K562 (cell line): ENCODE measurements at regions not wholly inside any gene's neighbourhood (a gene's known extent, or its start where the extent isn't known, plus 50 kb on each side); places are given as distances from the start of the nearest gene placed in this dataset.

Experiments
- ATAC-seq: fragments of 200-7000 bp; cut with Tn5 transposase; 3 replicates; pipeline ENCODE4 v1.9.1; 2020; ENCODE audit warnings: moderate library complexity
- BruUV-seq: library from RNA; stranded (reverse); fragments of 400-500 nt; replicated peaks from 2 replicates; lab custom pipeline; 2021; lab: Mats Ljungman, UMichigan
- CTCF ChIA-PET: fragments of 300-600 bp; formaldehyde crosslinking; extraction: SDS; loops from one replicate; lab custom pipeline; 2021; ENCODE audit warnings: low intra/inter-chr PET ratio; lab: Yijun Ruan, JAX
- POLR2A ChIA-PET: fragments of 300-600, 350-650 bp; sonication (Branson Sonifier 250); formaldehyde crosslinking; extraction: SDS; loops from one replicate; lab custom pipeline; 2021; ENCODE audit warnings: antibody characterized with exemption, inconsistent platforms; lab: Yijun Ruan, JAX
- DNase-seq, 4 experiments: peaks; one replicate each; pipeline versions ENCODE4 v3.0.0 to v3.0.0-alpha.2; 2011 to 2018; ENCODE audit warnings: low spot score in 3 of 4, mixed read lengths in 3 of 4; ENCODE audit errors: extremely low read depth in 1 of 4
- FAIRE-seq: peaks from 2 replicates; lab custom pipeline; 2011; peaks lifted over from hg19 to GRCh38; lab: Jason Lieb, UNC
- H2AFZ ChIP-seq: 2 replicates; pipeline ENCODE4 v1.6.0; 2011; ENCODE audit warnings: low read depth, low read length, control low read depth, inconsistent platforms
- H3K27ac ChIP-seq: fragments of 200-600 bp; 3 replicates; pipeline ENCODE4 v1.8.0; 2011; ENCODE audit warnings: low read depth, mild to moderate bottlenecking, control low read depth, inconsistent platforms, low read length, moderate library complexity, mixed read lengths; ENCODE audit errors: extremely low read depth
- H3K27me3 ChIP-seq, 2 experiments: fragments of 300-600 bp in 1 of 2; 2 replicates in 1 of 2; 3 replicates in 1 of 2; pipeline versions ENCODE4 v1.6.0 to v1.8.0; 2011; ENCODE audit warnings: inconsistent platforms in 2 of 2, low read length in 2 of 2, mild to moderate bottlenecking in 1 of 2, mixed read lengths in 1 of 2, moderate library complexity in 1 of 2; ENCODE audit not compliant: control insufficient read depth in 2 of 2, insufficient read depth in 2 of 2
- H3K36me3 ChIP-seq: fragments of 300-600 bp; 3 replicates; pipeline ENCODE4 v1.8.0; 2011; ENCODE audit warnings: mild to moderate bottlenecking, low read length, inconsistent platforms; ENCODE audit not compliant: control insufficient read depth, insufficient read depth
- H3K4me1 ChIP-seq, 2 experiments: fragments of 200-600 bp in 1 of 2; replicated peaks in 1 of 2; 2 replicates in 1 of 2; 3 replicates in 1 of 2; pipeline versions ENCODE4 v1.5.1 to v1.8.0; 2011; ENCODE audit warnings: inconsistent platforms in 2 of 2, low read length in 2 of 2, mild to moderate bottlenecking in 1 of 2, mixed read lengths in 1 of 2, moderate library complexity in 1 of 2; ENCODE audit not compliant: control insufficient read depth in 2 of 2, insufficient read depth in 2 of 2
- H3K4me2 ChIP-seq: 2 replicates; pipeline ENCODE4 v1.6.1; 2011; ENCODE audit warnings: low read length, control low read depth, inconsistent platforms, mixed read lengths; ENCODE audit not compliant: insufficient read depth
- H3K4me3 ChIP-seq: fragments of 200-600 bp; sonication (generic), shearing (Covaris generic); 2 replicates; pipeline ENCODE4 v1.5.1; 2016; ENCODE audit warnings: control low read depth, inconsistent platforms
- H3K79me2 ChIP-seq: fragments of 200-600 bp; 3 replicates; pipeline ENCODE4 v1.8.0; 2011; ENCODE audit warnings: low read length, inconsistent platforms; ENCODE audit not compliant: control insufficient read depth, insufficient read depth
- H3K9ac ChIP-seq, 2 experiments: 2 replicates each; pipeline versions ENCODE4 v1.6.0 to v1.6.1; 2011; ENCODE audit warnings: low read depth in 2 of 2, low read length in 2 of 2, control low read depth in 1 of 2, inconsistent platforms in 1 of 2, mild to moderate bottlenecking in 1 of 2, mixed read lengths in 1 of 2; ENCODE audit not compliant: insufficient read depth in 1 of 2
- H3K9me1 ChIP-seq: one replicate; pipeline ENCODE4 v1.6.0; 2011; ENCODE audit warnings: inconsistent platforms, mild to moderate bottlenecking, low read length, moderate library complexity; ENCODE audit not compliant: control insufficient read depth, insufficient read depth
- H3K9me3 ChIP-seq: replicated peaks from 2 replicates; pipeline ENCODE4 v1.5.1; 2011; ENCODE audit warnings: low read depth, low read length, inconsistent platforms; ENCODE audit not compliant: control insufficient read depth, insufficient read depth
- H4K20me1 ChIP-seq: replicated peaks from 2 replicates; pipeline ENCODE4 v1.6.1; 2011; ENCODE audit warnings: low read length, inconsistent platforms, mixed read lengths; ENCODE audit not compliant: control insufficient read depth, insufficient read depth
- CGGBP1 ChIP-seq: fragments of 250-450 bp; sonication (Bioruptor Pico); IDR thresholded peaks from 2 replicates; pipeline ENCODE4 v1.9.0; 2021; ENCODE audit warnings: mild to moderate bottlenecking
- COPS2 ChIP-seq: fragments of 450-650 bp; conservative IDR thresholded peaks from 2 replicates; pipeline ENCODE4 v1.6.1; 2016; ENCODE audit warnings: mild to moderate bottlenecking, moderate library complexity
- EHMT2 ChIP-seq: fragments of 450-650 bp; IDR thresholded peaks from 2 replicates; pipeline ENCODE4 v1.6.1; 2018; ENCODE audit warnings: antibody characterized with exemption
- FOXP1 ChIP-seq: sonication (generic); formaldehyde crosslinking; IDR thresholded peaks from 2 replicates; pipeline ENCODE4 v1.8.0; 2022; ENCODE audit warnings: mild to moderate bottlenecking, missing genetic modification reagents
- HNRNPL ChIP-seq: fragments of 200-400 bp; formaldehyde crosslinking; IDR thresholded peaks from 2 replicates; pipeline ENCODE4 v1.6.1; 2017; ENCODE audit warnings: low read depth, mild to moderate bottlenecking, low read length
- ILF3 ChIP-seq: fragments of 450-650 bp; IDR thresholded peaks from 2 replicates; pipeline ENCODE4 v1.6.1; 2018; ENCODE audit warnings: antibody characterized with exemption, mild to moderate bottlenecking, moderate library complexity, borderline replicate concordance
- LARP7 ChIP-seq: fragments of 450-650 bp; IDR thresholded peaks from 2 replicates; pipeline ENCODE4 v1.6.1; 2016
- NCOR1 ChIP-seq: fragments of 450-650 bp; IDR thresholded peaks from 2 replicates; pipeline ENCODE4 v1.6.1; 2016; ENCODE audit warnings: mild to moderate bottlenecking, moderate library complexity
- PCBP1 ChIP-seq: fragments of 200-400 bp; formaldehyde crosslinking; IDR thresholded peaks from 2 replicates; pipeline ENCODE4 v1.6.1; 2018; ENCODE audit warnings: mild to moderate bottlenecking, low read depth, low read length; ENCODE audit not compliant: poor library complexity, severe bottlenecking
- POLR2AphosphoS2 ChIP-seq: IDR thresholded peaks from 2 replicates; pipeline ENCODE4 v1.6.1; 2012; ENCODE audit warnings: low read length, improper control_type of control experiment
- SMAD4 ChIP-seq: fragments of 250-450 bp; sonication (Bioruptor Pico); conservative IDR thresholded peaks from 2 replicates; pipeline ENCODE4 v1.8.0; 2021; ENCODE audit warnings: inconsistent platforms, mild to moderate bottlenecking, moderate library complexity
- STAT5A ChIP-seq: IDR thresholded peaks from 2 replicates; pipeline ENCODE4 v1.6.1; 2012; ENCODE audit warnings: low read length, inconsistent platforms, borderline replicate concordance
- TEAD4 ChIP-seq, 2 experiments: sonication (generic) in 1 of 2; formaldehyde crosslinking in 1 of 2; IDR thresholded peaks; 2 replicates each; pipeline versions ENCODE4 v1.6.1 to v1.8.0; 2012 to 2022; ENCODE audit warnings: borderline replicate concordance in 1 of 2, inconsistent platforms in 1 of 2, low read length in 1 of 2, mild to moderate bottlenecking in 1 of 2, missing genetic modification reagents in 1 of 2
- ZNF436 ChIP-seq: fragments of 250-450, 450-650 bp; sonication (Bioruptor Pico); formaldehyde crosslinking; IDR thresholded peaks from 2 replicates; pipeline ENCODE4 v1.7.0; 2020; ENCODE audit warnings: mild to moderate bottlenecking
- ZNF717 ChIP-seq: fragments of 250-450 bp; sonication (Bioruptor Pico); IDR thresholded peaks from 2 replicates; pipeline ENCODE4 v1.5.0; 2021
- WGBS: fragments of 100-300 bp; shearing (Covaris generic); methylation state at CpG from one replicate; pipeline ENCODE4 v1.1.6; 2016; ENCODE audit warnings: low coverage, mixed read lengths; ENCODE audit not compliant: insufficient coverage; ENCODE audit errors: missing lambda C conversion rate; 5-methylcytosine and 5-hydroxymethylcytosine counted together
- in situ Hi-C: fragments of 300-500 bp; cut with MboI; formaldehyde crosslinking; loops from 4 replicates; pipeline ENCODE4 v1.15.0; 2018; ENCODE audit warnings: inconsistent platforms, mixed read lengths
- intact Hi-C: fragments of 100-400 bp; cut with micrococcal nuclease; formaldehyde crosslinking; loops from 2 replicates; pipeline ENCODE4 v1.14.2; 2022
- TF ChIP-seq, protein P1 (sequence below): fragments of 450-650 bp; conservative IDR thresholded peaks from 2 replicates; pipeline ENCODE4 v1.6.1; 2016; ENCODE audit warnings: missing genetic modification characterization, low read depth, mild to moderate bottlenecking, missing compliant biosample characterization, moderate library complexity
- TF ChIP-seq, protein P2 (sequence below): IDR thresholded peaks from 3 replicates; pipeline ENCODE4 v1.6.1; 2011; ENCODE audit warnings: borderline replicate concordance, mild to moderate bottlenecking, moderate library complexity; ENCODE audit not compliant: insufficient read length; ENCODE audit errors: extremely low read depth

GRCh38 chr4:136150046-136150445, 1382.2 kb downstream of the PCDH18 start:
- Histone ChIP-seq H3K4me1 (no peaks in the 10 kb centered on the region), H3K4me2 (no peak overlapping the region), H3K9me1 (no peaks in the 10 kb centered on the region), H3K27me3 (no peaks in the 10 kb centered on the region), H4K20me1 (no peaks in the 10 kb centered on the region), H3K9me3 (no peaks in the 10 kb centered on the region; the same call in 1 of the 2 replicates), H3K36me3 (no peaks in the 10 kb centered on the region), H2AFZ (no peak overlapping the region), H3K27ac (no peak overlapping the region), H3K79me2 (no peaks in the 10 kb centered on the region), H3K4me3 (no peak overlapping the region), H3K9ac (no peak overlapping the region)
- ATAC-seq (no peak), DNase-seq (no peak), FAIRE-seq (no peak)
- BruUV-seq = no TSS peak
- CTCF ChIA-PET = no interaction called here
- TF ChIP-seq, protein P1, sequence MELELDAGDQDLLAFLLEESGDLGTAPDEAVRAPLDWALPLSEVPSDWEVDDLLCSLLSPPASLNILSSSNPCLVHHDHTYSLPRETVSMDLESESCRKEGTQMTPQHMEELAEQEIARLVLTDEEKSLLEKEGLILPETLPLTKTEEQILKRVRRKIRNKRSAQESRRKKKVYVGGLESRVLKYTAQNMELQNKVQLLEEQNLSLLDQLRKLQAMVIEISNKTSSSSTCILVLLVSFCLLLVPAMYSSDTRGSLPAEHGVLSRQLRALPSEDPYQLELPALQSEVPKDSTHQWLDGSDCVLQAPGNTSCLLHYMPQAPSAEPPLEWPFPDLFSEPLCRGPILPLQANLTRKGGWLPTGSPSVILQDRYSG (tag) = no peak
- TF ChIP-seq HNRNPL = no peak
- no peak for TF ChIP-seq EHMT2
- no peak for TF ChIP-seq STAT5A
- no peak for TF ChIP-seq FOXP1 (CRISPR knock-in tag)
- TF ChIP-seq ZNF717 (CRISPR knock-in tag) = no peak
- no peak for TF ChIP-seq PCBP1
- no peak for TF ChIP-seq ZNF436
- no peak for TF ChIP-seq NCOR1
- no peak for TF ChIP-seq TEAD4 (IDR thresholded peaks at IDR 0.05; ENCODE audit: low read length)
- TF ChIP-seq TEAD4 (CRISPR knock-in tag; IDR thresholded peaks at IDR 0.05; ENCODE audit: borderline replicate concordance) = no peak
- TF ChIP-seq ILF3 = no peak
- TF ChIP-seq, protein P2, sequence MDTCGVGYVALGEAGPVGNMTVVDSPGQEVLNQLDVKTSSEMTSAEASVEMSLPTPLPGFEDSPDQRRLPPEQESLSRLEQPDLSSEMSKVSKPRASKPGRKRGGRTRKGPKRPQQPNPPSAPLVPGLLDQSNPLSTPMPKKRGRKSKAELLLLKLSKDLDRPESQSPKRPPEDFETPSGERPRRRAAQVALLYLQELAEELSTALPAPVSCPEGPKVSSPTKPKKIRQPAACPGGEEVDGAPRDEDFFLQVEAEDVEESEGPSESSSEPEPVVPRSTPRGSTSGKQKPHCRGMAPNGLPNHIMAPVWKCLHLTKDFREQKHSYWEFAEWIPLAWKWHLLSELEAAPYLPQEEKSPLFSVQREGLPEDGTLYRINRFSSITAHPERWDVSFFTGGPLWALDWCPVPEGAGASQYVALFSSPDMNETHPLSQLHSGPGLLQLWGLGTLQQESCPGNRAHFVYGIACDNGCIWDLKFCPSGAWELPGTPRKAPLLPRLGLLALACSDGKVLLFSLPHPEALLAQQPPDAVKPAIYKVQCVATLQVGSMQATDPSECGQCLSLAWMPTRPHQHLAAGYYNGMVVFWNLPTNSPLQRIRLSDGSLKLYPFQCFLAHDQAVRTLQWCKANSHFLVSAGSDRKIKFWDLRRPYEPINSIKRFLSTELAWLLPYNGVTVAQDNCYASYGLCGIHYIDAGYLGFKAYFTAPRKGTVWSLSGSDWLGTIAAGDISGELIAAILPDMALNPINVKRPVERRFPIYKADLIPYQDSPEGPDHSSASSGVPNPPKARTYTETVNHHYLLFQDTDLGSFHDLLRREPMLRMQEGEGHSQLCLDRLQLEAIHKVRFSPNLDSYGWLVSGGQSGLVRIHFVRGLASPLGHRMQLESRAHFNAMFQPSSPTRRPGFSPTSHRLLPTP = no peak
- no peak for TF ChIP-seq CGGBP1 (CRISPR knock-in tag)
- TF ChIP-seq SMAD4 (CRISPR knock-in tag) = no peak
- TF ChIP-seq COPS2 = no peak
- no peak for TF ChIP-seq POLR2AphosphoS2
- TF ChIP-seq LARP7 = no peak
- WGBS = 0% methylated on average over 6 of the region's 6 CpGs
- in situ Hi-C loops = no loop called here
- intact Hi-C loops = no loop called here
- POLR2A ChIA-PET = no interaction called here
